Heart left ventricle (tissue), 13 donors: ENCODE measurements at regions not wholly inside any gene's neighbourhood (a gene's known extent, or its start where the extent isn't known, plus 50 kb on each side); places are given as distances from the start of the nearest gene placed in this dataset.

ENCODE experiments used
- CTCF ChIP-seq, 12 donors: fragments of 200-600 bp; sonication (generic) in 4 of 12; IDR thresholded peaks; one replicate each; pipeline versions ENCODE4 v1.5.0 to v1.8.0; 2018 to 2022; ENCODE audit warnings: antibody characterized with exemption in 12 of 12, mild to moderate bottlenecking in 5 of 12
- POLR2A ChIP-seq, 2 donors: fragments of 450-650 bp; IDR thresholded peaks; one replicate each; pipeline ENCODE4 v1.6.1; 2017; ENCODE audit warnings: antibody characterized with exemption in 2 of 2, mild to moderate bottlenecking in 2 of 2, moderate library complexity in 2 of 2
- donor health status: ischemic (EF 13 %, LVEDD 7.1; RV severe dilation, severe dysfunction).
- donor health status: DM: no; HTN: yes; CAD: no.
- donor health status: DM: no; HTN: no; CAD: no.
- donor health status: ischemic (EF 25% LVEDD 6.9; RV normal size, moderate dysfunction).
- donor health status: ischemic (EF 25% LVEDD 5.7; RV mildly dilated, moderate dysfunction).
- donor health status: ischemic (EF 35%, LVEDD 5.7; RV mildly dilated, moderate dysfunction).
- donor health status: nonischemic (EF 11% LVEDD 7.7; RV severe dilation, severe dysfunction).
- donor health status: DM: yes; HTN: yes; CAD: no.
- donor health status: PGD.
- donor health status: ischemic (EF 29% LVEDD 5.4; RV normal size, mild dysfunction).
- donor health status: nonischemic (EF 23%, LVEDD 6.1; RV moderate dilation, normal function).

GRCh38 chr2:128631698-128632500, 313.2 kb upstream of the HS6ST1 start:
- TF ChIP-seq CTCF (IDR thresholded peaks at IDR 0.05), result no peak
- no peak for TF ChIP-seq POLR2A (IDR thresholded peaks at IDR 0.05)
